CD4-positive, alpha-beta T cell (primary cell): ENCODE measurements at regions not wholly inside any gene's neighbourhood (a gene's known extent, or its start where the extent isn't known, plus 50 kb on each side); places are given as distances from the start of the nearest gene placed in this dataset.

Source experiments
- ATAC-seq: fragments of 200-7000 bp; cut with Tn5 transposase; one replicate; pipeline ENCODE4 v1.10.0; 2022; ENCODE audit warnings: mild to moderate bottlenecking; ENCODE audit not compliant: poor library complexity
- CTCF ChIA-PET: fragments of 350-600 bp; sonication (Branson Sonifier 250); formaldehyde crosslinking; loops from one replicate; lab custom pipeline; 2021; ENCODE audit warnings: antibody characterized with exemption, inconsistent platforms; lab: Charles Lee
- POLR2A ChIA-PET: fragments of 350-600 bp; sonication (Branson Sonifier 250); formaldehyde crosslinking; loops from one replicate; lab custom pipeline; 2021; ENCODE audit warnings: antibody characterized with exemption, inconsistent platforms; lab: Charles Lee
- DNase-seq, 14 experiments: peaks; one replicate each; pipeline ENCODE4 v3.0.0-alpha.2; 2013 to 2020; ENCODE audit warnings: mixed read lengths in 2 of 14
- H3K27ac ChIP-seq, 2 donors: one replicate each; pipeline versions ENCODE4 v1.5.1 to v1.7.0; 2013; ENCODE audit warnings: low read length in 2 of 2, low read depth in 1 of 2, mild to moderate bottlenecking in 1 of 2
- H3K27me3 ChIP-seq, 2 experiments: 1 replicate in 1 of 2; 2 replicates in 1 of 2; pipeline versions ENCODE4 v1.6.1 to v1.7.0; 2013; ENCODE audit warnings: low read length in 2 of 2, control low read depth in 1 of 2, mild to moderate bottlenecking in 1 of 2, moderate library complexity in 1 of 2; ENCODE audit not compliant: insufficient read depth in 2 of 2, control insufficient read depth in 1 of 2
- H3K36me3 ChIP-seq: one replicate; pipeline ENCODE4 v1.6.1; 2013; ENCODE audit warnings: low read length, control low read depth; ENCODE audit not compliant: insufficient read depth
- H3K4me1 ChIP-seq: one replicate; pipeline ENCODE4 v1.6.1; 2013; ENCODE audit warnings: low read length, control low read depth; ENCODE audit not compliant: insufficient read depth
- H3K4me3 ChIP-seq: one replicate; pipeline ENCODE4 v1.5.1; 2013; ENCODE audit warnings: mild to moderate bottlenecking, low read length, moderate library complexity
- H3K9me3 ChIP-seq, 2 experiments: 1 replicate in 1 of 2; 2 replicates in 1 of 2; pipeline versions ENCODE4 v1.6.1 to v1.7.0; 2013; ENCODE audit warnings: low read length in 2 of 2, mild to moderate bottlenecking in 2 of 2, control low read depth in 1 of 2, moderate library complexity in 1 of 2; ENCODE audit not compliant: control insufficient read depth in 1 of 2, insufficient read depth in 1 of 2
- H3K27ac Mint-ChIP-seq: one replicate; pipeline ENCODE4 v1.8.0; 2020; ENCODE audit warnings: mixed read lengths
- H3K27me3 Mint-ChIP-seq: one replicate; pipeline ENCODE4 v1.8.0; 2021; ENCODE audit warnings: mixed read lengths
- H3K36me3 Mint-ChIP-seq: one replicate; pipeline ENCODE4 v1.8.0; 2021; ENCODE audit warnings: low read depth, mixed read lengths
- H3K4me1 Mint-ChIP-seq: one replicate; pipeline ENCODE4 v1.8.0; 2021; ENCODE audit warnings: low read depth, mixed read lengths
- H3K4me3 Mint-ChIP-seq: one replicate; pipeline ENCODE4 v1.8.0; 2020; ENCODE audit warnings: mild to moderate bottlenecking, mixed read lengths
- H3K9me3 Mint-ChIP-seq: one replicate; pipeline ENCODE4 v1.8.0; 2020; ENCODE audit warnings: mixed read lengths
- intact Hi-C, 2 experiments: fragments of 100-400 bp; cut with DNase I in 1 of 2; cut with micrococcal nuclease in 1 of 2; formaldehyde crosslinking; loops; one replicate each; pipeline versions ENCODE4 v1.15.1 to v1.9.0; 2023 to 2025; cut with DNase I, micrococcal nuclease
- TF ChIP-seq, protein P1 (sequence below): fragments of 200-600 bp; IDR thresholded peaks from one replicate; pipeline ENCODE4 v1.8.0; 2022; ENCODE audit warnings: antibody characterized with exemption, mild to moderate bottlenecking

GRCh38 chr3:182683453-182683852, 109.9 kb upstream of the ATP11B start:
- intact Hi-C loops: loop anchor here (1.0 to 10.0 kb wide), 9 partner anchors 974 to 1989 kb away; no protein-coding TSS in a partner anchor
- H3K36me3 Mint-ChIP-seq: no peaks in the 10 kb centered on the region
- H3K4me1 Mint-ChIP-seq: peaks cover 9% of the 10 kb centered on the region
- Histone ChIP-seq H3K27ac (no peak overlapping the region), H3K27me3 (peaks cover 9 to 45% of the 10 kb centered on the region in 2 experiments), H3K9me3 (peaks cover 0 to 4% of the 10 kb centered on the region in 2 experiments), H3K4me1 (peaks cover 13% of the 10 kb centered on the region), H3K36me3 (no peaks in the 10 kb centered on the region), H3K4me3 (no peak overlapping the region)
- ChIA-PET POLR2A (interaction anchor here (0.6 kb wide), 1 partner anchor 110 kb away, joined by 3 read pairs; the partner anchor contains the start of gene ATP11B), CTCF (interaction anchor here (0.5 to 1.5 kb wide), 5 partner anchors 10 to 1725 kb away, joined by 3 to 4 read pairs (median 4); no protein-coding TSS in a partner anchor)
- H3K9me3 Mint-ChIP-seq: no peaks in the 10 kb centered on the region
- peak overlapping the region; percentile 79 for H3K4me3 Mint-ChIP-seq
- DNase-seq (peak; percentile 21 to 73 (median 45)), ATAC-seq (peak; percentile 85)
- H3K27me3 Mint-ChIP-seq: peaks cover 65% of the 10 kb centered on the region
- no peak overlapping the region for H3K27ac Mint-ChIP-seq
- TF ChIP-seq, protein P1, sequence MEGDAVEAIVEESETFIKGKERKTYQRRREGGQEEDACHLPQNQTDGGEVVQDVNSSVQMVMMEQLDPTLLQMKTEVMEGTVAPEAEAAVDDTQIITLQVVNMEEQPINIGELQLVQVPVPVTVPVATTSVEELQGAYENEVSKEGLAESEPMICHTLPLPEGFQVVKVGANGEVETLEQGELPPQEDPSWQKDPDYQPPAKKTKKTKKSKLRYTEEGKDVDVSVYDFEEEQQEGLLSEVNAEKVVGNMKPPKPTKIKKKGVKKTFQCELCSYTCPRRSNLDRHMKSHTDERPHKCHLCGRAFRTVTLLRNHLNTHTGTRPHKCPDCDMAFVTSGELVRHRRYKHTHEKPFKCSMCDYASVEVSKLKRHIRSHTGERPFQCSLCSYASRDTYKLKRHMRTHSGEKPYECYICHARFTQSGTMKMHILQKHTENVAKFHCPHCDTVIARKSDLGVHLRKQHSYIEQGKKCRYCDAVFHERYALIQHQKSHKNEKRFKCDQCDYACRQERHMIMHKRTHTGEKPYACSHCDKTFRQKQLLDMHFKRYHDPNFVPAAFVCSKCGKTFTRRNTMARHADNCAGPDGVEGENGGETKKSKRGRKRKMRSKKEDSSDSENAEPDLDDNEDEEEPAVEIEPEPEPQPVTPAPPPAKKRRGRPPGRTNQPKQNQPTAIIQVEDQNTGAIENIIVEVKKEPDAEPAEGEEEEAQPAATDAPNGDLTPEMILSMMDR: peak; percentile 94

DNA sequence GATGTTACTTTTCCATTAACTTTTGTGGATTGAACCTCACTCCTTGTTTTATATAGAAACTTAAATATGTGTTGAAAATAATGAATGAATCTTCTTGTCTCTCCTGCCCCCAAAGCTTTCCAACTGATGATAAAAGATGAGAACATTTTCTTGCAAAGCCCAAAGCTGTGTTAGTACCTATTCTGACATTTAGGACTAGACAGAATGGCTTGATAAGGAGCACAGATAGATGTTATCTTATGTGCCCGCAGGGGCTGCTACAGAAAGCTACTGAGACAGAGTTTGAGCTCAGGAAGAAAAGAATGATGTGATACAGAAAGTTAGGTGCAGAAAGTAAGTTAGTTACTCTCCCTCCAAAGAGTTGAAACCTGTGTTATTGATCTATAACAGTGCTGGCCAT, 109.4 kb upstream of the ATP11B start:
- TF ChIP-seq, protein P1: peak; percentile 27
- peaks cover 9% of the 10 kb centered on the region for H3K4me1 Mint-ChIP-seq
- no peak overlapping the region for H3K27ac Mint-ChIP-seq
- H3K9me3 ChIP-seq: peaks cover 0 to 4% of the 10 kb centered on the region in 2 experiments
- ATAC-seq: no peak
- peaks cover 9 to 45% of the 10 kb centered on the region in 2 experiments for H3K27me3 ChIP-seq
- H3K27ac ChIP-seq: no peak overlapping the region
- no peak overlapping the region for H3K4me3 Mint-ChIP-seq
- intact Hi-C loops: loop anchor here (1.0 to 10.0 kb wide), 9 partner anchors 975 to 1989 kb away; no protein-coding TSS in a partner anchor
- peaks cover 62% of the 10 kb centered on the region for H3K27me3 Mint-ChIP-seq
- no peak overlapping the region for H3K4me3 ChIP-seq
- peaks cover 13% of the 10 kb centered on the region for H3K4me1 ChIP-seq
- no peaks in the 10 kb centered on the region for H3K36me3 Mint-ChIP-seq
- no peak for DNase-seq
- H3K36me3 ChIP-seq: no peaks in the 10 kb centered on the region
- ChIA-PET CTCF (interaction anchor here (0.5 to 1.5 kb wide), 5 partner anchors 10 to 1725 kb away, joined by 3 to 4 read pairs (median 4); no protein-coding TSS in a partner anchor), POLR2A (no interaction called here)
- H3K9me3 Mint-ChIP-seq: no peaks in the 10 kb centered on the region

GRCh38 chr3:182686033-182686886, 107.0 kb upstream of the ATP11B start:
- CTCF ChIA-PET: no interaction called here
- peaks cover 9 to 48% of the 10 kb centered on the region in 2 experiments for H3K27me3 ChIP-seq

More at GRCh38 chr3:182686033-182686886, 107.0 kb upstream of the ATP11B start:
- no peaks in the 10 kb centered on the region for H3K36me3 Mint-ChIP-seq
- H3K9me3 Mint-ChIP-seq: no peaks in the 10 kb centered on the region
- H3K4me1 Mint-ChIP-seq: peaks cover 9% of the 10 kb centered on the region
- Histone ChIP-seq H3K4me1 (peaks cover 13% of the 10 kb centered on the region), H3K9me3 (peaks cover 0 to 4% of the 10 kb centered on the region in 2 experiments), H3K4me3 (no peak overlapping the region), H3K27ac (no peak overlapping the region), H3K36me3 (no peaks in the 10 kb centered on the region)
- DNase-seq (no peak), ATAC-seq (no peak)
- intact Hi-C loops: loop anchor here in 1 of 2 experiments (10.0 kb wide), 2 partner anchors 1721 to 1991 kb away; no protein-coding TSS in a partner anchor
- TF ChIP-seq, protein P1: no peak
- POLR2A ChIA-PET: no interaction called here
- no peak overlapping the region for H3K4me3 Mint-ChIP-seq
- no peak overlapping the region for H3K27ac Mint-ChIP-seq
- H3K27me3 Mint-ChIP-seq: peaks cover 60% of the 10 kb centered on the region
